ENCODE measurements at regions not wholly inside any gene's neighbourhood (a gene's known extent, or its start where the extent isn't known, plus 50 kb on each side); places are given as distances from the start of the nearest gene placed in this dataset.

DNA sequence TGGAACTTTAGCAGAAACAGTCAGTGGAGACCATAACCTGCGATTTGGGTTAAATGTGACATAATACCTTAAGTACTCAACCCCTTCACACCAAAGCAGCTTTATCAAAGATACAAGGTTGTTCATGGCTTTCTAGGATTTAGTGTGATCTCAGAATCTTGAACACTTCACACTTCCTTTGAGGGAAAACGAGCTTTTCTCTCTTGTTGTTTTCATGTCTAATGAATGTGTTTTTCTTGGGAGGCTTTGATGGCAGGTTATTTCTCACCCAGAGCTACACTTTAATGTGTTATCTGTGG lies 437.0 kb downstream of the TMEM232 start:
- no peaks in the 10 kb centered on the region for H3K79me2 ChIP-seq (ENCODE audit: low read depth)
- no peaks in the 10 kb centered on the region for H4K20me1 ChIP-seq (ENCODE audit: low read depth)
- H3K27me3 Mint-ChIP-seq (ENCODE audit: insufficient read depth, low read depth), result peaks cover under 1% of the 10 kb centered on the region
- H3K4me3 ChIP-seq, result no peak overlapping the region
- no peak overlapping the region for H3K27ac Mint-ChIP-seq
- H3K27ac ChIP-seq, result no peak overlapping the region
- no peak overlapping the region for H3K4me3 Mint-ChIP-seq
- H3K4me1 Mint-ChIP-seq, result no peaks in the 10 kb centered on the region
- no peak overlapping the region for H3K9ac ChIP-seq
- no peaks in the 10 kb centered on the region for H3K4me1 ChIP-seq
- no peaks in the 10 kb centered on the region for H3K27me3 ChIP-seq
- peaks cover 15% of the 10 kb centered on the region for H3K9me3 Mint-ChIP-seq
- H2AFZ ChIP-seq (replicated peaks), result no peak overlapping the region
- peaks cover 5% of the 10 kb centered on the region for H3K9me3 ChIP-seq (ENCODE audit: low read depth)
- H3K36me3 ChIP-seq, result no peaks in the 10 kb centered on the region
- TF ChIP-seq EZH2 (IDR thresholded peaks at IDR 0.05) (no peak), CTCF (IDR thresholded peaks at IDR 0.05) (no peak), EZH2phosphoT487 (IDR thresholded peaks at IDR 0.05) (no peak)
- H3K36me3 Mint-ChIP-seq, result peaks cover 4% of the 10 kb centered on the region
- H3F3A ChIP-seq (ENCODE audit: low read depth), result no peaks in the 10 kb centered on the region
- DNase-seq (ENCODE audit: low spot score), result no peak
- no peak overlapping the region for H3K4me2 ChIP-seq

DNA sequence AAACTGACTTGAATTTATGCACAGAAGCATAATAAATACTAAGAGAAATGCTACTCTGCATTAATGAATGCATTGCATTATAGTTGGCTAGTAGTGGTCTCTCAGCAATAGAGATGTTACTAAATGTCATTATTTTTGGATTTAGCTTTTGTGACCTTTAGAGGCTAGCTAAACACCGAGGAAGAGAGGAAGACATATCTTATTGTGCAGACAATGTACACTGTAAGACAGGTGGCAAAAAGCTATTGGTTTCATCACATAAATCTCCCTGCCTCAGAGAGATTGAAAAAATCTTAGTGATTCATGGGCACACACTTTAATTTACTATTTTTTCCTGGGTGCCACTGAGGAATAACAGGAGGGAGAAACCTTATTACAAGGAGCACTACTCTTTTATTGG lies 435.9 kb downstream of the TMEM232 start:
- H3K79me2 ChIP-seq (ENCODE audit: low read depth), result no peaks in the 10 kb centered on the region
- no peak for TF ChIP-seq CTCF (IDR thresholded peaks at IDR 0.05)
- TF ChIP-seq EZH2 (IDR thresholded peaks at IDR 0.05), result no peak
- TF ChIP-seq EZH2phosphoT487 (IDR thresholded peaks at IDR 0.05), result no peak
- H4K20me1 ChIP-seq (ENCODE audit: low read depth), result no peaks in the 10 kb centered on the region
- Mint-ChIP-seq H3K27ac (no peak overlapping the region), H3K36me3 (peaks cover 2% of the 10 kb centered on the region), H3K9me3 (peaks cover 7% of the 10 kb centered on the region), H3K4me3 (no peak overlapping the region), H3K27me3 (ENCODE audit: insufficient read depth, low read depth) (no peaks in the 10 kb centered on the region), H3K4me1 (no peaks in the 10 kb centered on the region)
- no peaks in the 10 kb centered on the region for H3F3A ChIP-seq (ENCODE audit: low read depth)
- no peak overlapping the region for H2AFZ ChIP-seq (replicated peaks)
- no peaks in the 10 kb centered on the region for H3K9me3 ChIP-seq (ENCODE audit: low read depth)
- no peak overlapping the region for H3K4me2 ChIP-seq
- H3K27ac ChIP-seq, result no peak overlapping the region
- H3K36me3 ChIP-seq, result no peaks in the 10 kb centered on the region
- H3K4me3 ChIP-seq, result no peak overlapping the region
- no peak for DNase-seq (ENCODE audit: low spot score)
- H3K4me1 ChIP-seq, result no peaks in the 10 kb centered on the region
- no peak overlapping the region for H3K9ac ChIP-seq
- no peaks in the 10 kb centered on the region for H3K27me3 ChIP-seq

DNA sequence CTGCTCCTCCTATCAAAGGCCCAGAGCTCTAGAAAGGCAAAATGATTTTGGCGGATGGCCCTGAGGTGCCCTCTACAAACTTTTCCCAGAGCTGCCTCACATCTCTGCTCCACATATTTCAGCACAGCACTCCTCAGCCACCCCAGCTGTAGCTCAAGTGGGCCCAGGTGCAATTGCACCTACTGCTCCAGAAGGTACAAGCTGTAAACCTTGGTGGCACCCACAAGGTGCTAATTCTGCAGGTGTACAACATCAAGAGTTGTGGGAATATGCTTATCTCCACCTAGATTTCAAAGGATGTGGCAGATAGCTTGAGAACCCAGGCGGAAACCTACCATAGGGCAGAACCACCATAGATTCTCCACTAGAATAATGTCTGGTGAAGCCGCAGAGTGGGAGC lies 432.2 kb downstream of the TMEM232 start:
- no peaks in the 10 kb centered on the region for H3K4me1 Mint-ChIP-seq
- no peak overlapping the region for H3K27ac Mint-ChIP-seq
- Histone ChIP-seq H3F3A (ENCODE audit: low read depth) (no peaks in the 10 kb centered on the region), H3K27me3 (no peaks in the 10 kb centered on the region), H4K20me1 (ENCODE audit: low read depth) (no peaks in the 10 kb centered on the region), H2AFZ (replicated peaks) (no peak overlapping the region), H3K79me2 (ENCODE audit: low read depth) (no peaks in the 10 kb centered on the region), H3K9me3 (ENCODE audit: low read depth) (no peaks in the 10 kb centered on the region), H3K4me2 (no peak overlapping the region), H3K4me3 (no peak overlapping the region), H3K36me3 (no peaks in the 10 kb centered on the region), H3K9ac (no peak overlapping the region), H3K4me1 (no peaks in the 10 kb centered on the region), H3K27ac (no peak overlapping the region)
- no peaks in the 10 kb centered on the region for H3K9me3 Mint-ChIP-seq
- DNase-seq (ENCODE audit: low spot score), result no peak
- H3K4me3 Mint-ChIP-seq, result no peak overlapping the region
- H3K36me3 Mint-ChIP-seq, result no peaks in the 10 kb centered on the region
- TF ChIP-seq EZH2phosphoT487 (IDR thresholded peaks at IDR 0.05) (no peak), EZH2 (IDR thresholded peaks at IDR 0.05) (no peak), CTCF (IDR thresholded peaks at IDR 0.05) (no peak)
- H3K27me3 Mint-ChIP-seq (ENCODE audit: insufficient read depth, low read depth), result no peaks in the 10 kb centered on the region

Data from neural progenitor cell (in vitro differentiated cells).